ENCODE measurements at regions not wholly inside any gene's neighbourhood (a gene's known extent, or its start where the extent isn't known, plus 50 kb on each side); places are given as distances from the start of the nearest gene placed in this dataset.

DNA sequence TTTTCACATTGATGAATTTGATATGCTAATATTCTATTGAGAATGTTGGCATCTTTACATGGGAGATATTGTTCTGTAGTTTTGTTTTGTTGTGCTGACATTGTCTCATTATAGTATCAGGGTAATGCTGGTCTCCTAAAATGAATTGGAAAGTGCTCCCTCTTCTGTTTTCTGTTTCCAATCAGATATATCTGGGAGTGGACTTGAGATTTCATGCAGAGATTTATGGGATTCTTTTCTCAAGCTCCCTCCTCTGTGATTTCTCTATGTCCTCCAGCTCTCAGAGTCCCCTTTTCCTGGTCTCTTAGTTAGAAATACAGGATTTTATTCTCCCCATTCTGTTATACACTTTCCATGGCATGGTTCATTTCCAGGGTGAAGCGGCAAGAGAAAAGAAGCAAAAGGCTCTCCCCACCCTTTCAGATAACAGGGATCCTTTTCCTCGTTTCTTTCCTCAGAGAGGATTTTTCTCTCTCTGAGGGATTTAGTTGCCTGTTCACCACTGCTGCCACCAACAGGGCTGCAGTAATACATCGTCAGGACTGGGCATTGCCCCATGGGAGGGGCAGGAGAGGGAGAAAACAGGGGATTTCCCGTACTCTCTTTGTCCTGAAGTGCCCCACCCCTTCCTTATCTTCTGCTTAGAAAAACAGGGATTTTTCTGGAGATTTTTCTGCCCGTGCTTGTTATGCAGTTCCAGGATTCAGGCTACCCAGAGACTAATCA, 59.3 kb upstream of the STMND1 start:
- peak; percentile 28 for DNase-seq
- ChIA-PET CTCF (no interaction called here), POLR2A (no interaction called here)
- 14% methylated on average over 5 of the region's 5 CpGs for WGBS (ENCODE audit: low lambda C conversion rate)
- Histone ChIP-seq H3K79me2 (ENCODE audit: insufficient read depth) (no peaks in the 10 kb centered on the region), H2AFZ (ENCODE audit: low read depth) (peak overlapping the region; percentile 31; the same call in 1 of the 2 replicates), H3K9me2 (no peaks in the 10 kb centered on the region), H3K9me3 (0 out of 2 replicates have a peak, but pooled peaks cover 7% of the 10 kb centered on the region), H4K20me1 (ENCODE audit: insufficient read depth) (no peaks in the 10 kb centered on the region), H3F3A (replicated peaks; ENCODE audit: insufficient read depth) (peaks cover 6% of the 10 kb centered on the region), H3K4me3 (ENCODE audit: low read depth in 2 of 2, low read length in 1 of 2) (no peak overlapping the region), H3K27ac (ENCODE audit: low read depth in 2 of 2, low read length in 1 of 2) (peak overlapping the region; percentile 30 to 64; a peak in 2 of 4 replicates), H3K36me3 (replicated peaks in 1 of 2; ENCODE audit: control insufficient read depth in 1 of 2, insufficient read depth in 2 of 2, low read length in 1 of 2) (no peaks in the 10 kb centered on the region), H3K4me2 (no peak overlapping the region), H3K27me3 (ENCODE audit: insufficient read depth) (no peaks in the 10 kb centered on the region), H3K4me1 (ENCODE audit: control insufficient read depth in 1 of 2, insufficient read depth in 2 of 2, low read depth in 1 of 2, low read length in 1 of 2) (peaks cover 0 to 17% of the 10 kb centered on the region in 2 experiments; a peak in 3 of 4 replicates), H3K9ac (0 out of 2 replicates have a peak overlapping the region, but pooled peaks have one; percentile 3)
- TF ChIP-seq NFIC (IDR thresholded peaks at IDR 0.05; ENCODE audit: borderline replicate concordance) (no peak), EZH2phosphoT487 (IDR thresholded peaks at IDR 0.05; ENCODE audit: borderline replicate concordance, low read depth) (no peak), TEAD4 (IDR thresholded peaks at IDR 0.05; ENCODE audit: borderline replicate concordance, insufficient read depth) (no peak), FOXM1 (IDR thresholded peaks at IDR 0.05; ENCODE audit: low read depth) (no peak), RCOR1 (IDR thresholded peaks at IDR 0.05; ENCODE audit: low read length) (no peak), RAD21 (IDR thresholded peaks at IDR 0.05; ENCODE audit: low read length) (peak; percentile 26; the same call in 1 of the 2 replicates), JUND (IDR thresholded peaks at IDR 0.05) (no peak), GATA2 (CRISPR knock-in tag; IDR thresholded peaks at IDR 0.05) (no peak), SIN3A (IDR thresholded peaks at IDR 0.05; ENCODE audit: borderline replicate concordance, low read depth, low read length) (no peak), SMC3 (IDR thresholded peaks at IDR 0.05; ENCODE audit: low read depth, low read length) (peak; percentile 22; the same call in 1 of the 2 replicates), MEF2A (IDR thresholded peaks at IDR 0.05; ENCODE audit: borderline replicate concordance, low read depth) (no peak), ELF1 (IDR thresholded peaks at IDR 0.05) (no peak), RXRA (IDR thresholded peaks at IDR 0.05; ENCODE audit: borderline replicate concordance, low read depth) (no peak), TCF12 (IDR thresholded peaks at IDR 0.05) (no peak), FOSL2 (IDR thresholded peaks at IDR 0.05; ENCODE audit: borderline replicate concordance, low read depth) (no peak), POLR2AphosphoS5 (IDR thresholded peaks at IDR 0.05; ENCODE audit: low read depth, low read length) (no peak), GABPA (IDR thresholded peaks at IDR 0.05; ENCODE audit: low read depth) (no peak), YY1 (IDR thresholded peaks at IDR 0.05; ENCODE audit: low read depth) (no peak), RFX5 (IDR thresholded peaks at IDR 0.05; ENCODE audit: low read length) (no peak), CHD2 (IDR thresholded peaks at IDR 0.05; ENCODE audit: low read length, partially characterized antibody) (no peak), MXI1 (IDR thresholded peaks at IDR 0.05; ENCODE audit: low read depth, low read length) (no peak), EP300 (IDR thresholded peaks at IDR 0.05; ENCODE audit: borderline replicate concordance in 1 of 2, low read depth in 1 of 2, low read length in 1 of 2) (no peak), TAF1 (IDR thresholded peaks at IDR 0.05; ENCODE audit: borderline replicate concordance, low read depth, low read length) (no peak)
- TF ChIP-seq, protein P1, sequence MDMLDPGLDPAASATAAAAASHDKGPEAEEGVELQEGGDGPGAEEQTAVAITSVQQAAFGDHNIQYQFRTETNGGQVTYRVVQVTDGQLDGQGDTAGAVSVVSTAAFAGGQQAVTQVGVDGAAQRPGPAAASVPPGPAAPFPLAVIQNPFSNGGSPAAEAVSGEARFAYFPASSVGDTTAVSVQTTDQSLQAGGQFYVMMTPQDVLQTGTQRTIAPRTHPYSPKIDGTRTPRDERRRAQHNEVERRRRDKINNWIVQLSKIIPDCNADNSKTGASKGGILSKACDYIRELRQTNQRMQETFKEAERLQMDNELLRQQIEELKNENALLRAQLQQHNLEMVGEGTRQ (IDR thresholded peaks at IDR 0.05; ENCODE audit: borderline replicate concordance, low read depth, low read length): no peak
- TF ChIP-seq, protein P2, sequence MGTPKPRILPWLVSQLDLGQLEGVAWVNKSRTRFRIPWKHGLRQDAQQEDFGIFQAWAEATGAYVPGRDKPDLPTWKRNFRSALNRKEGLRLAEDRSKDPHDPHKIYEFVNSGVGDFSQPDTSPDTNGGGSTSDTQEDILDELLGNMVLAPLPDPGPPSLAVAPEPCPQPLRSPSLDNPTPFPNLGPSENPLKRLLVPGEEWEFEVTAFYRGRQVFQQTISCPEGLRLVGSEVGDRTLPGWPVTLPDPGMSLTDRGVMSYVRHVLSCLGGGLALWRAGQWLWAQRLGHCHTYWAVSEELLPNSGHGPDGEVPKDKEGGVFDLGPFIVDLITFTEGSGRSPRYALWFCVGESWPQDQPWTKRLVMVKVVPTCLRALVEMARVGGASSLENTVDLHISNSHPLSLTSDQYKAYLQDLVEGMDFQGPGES (IDR thresholded peaks at IDR 0.05; ENCODE audit: low read depth, low read length): no peak
- TF ChIP-seq, protein P3, sequence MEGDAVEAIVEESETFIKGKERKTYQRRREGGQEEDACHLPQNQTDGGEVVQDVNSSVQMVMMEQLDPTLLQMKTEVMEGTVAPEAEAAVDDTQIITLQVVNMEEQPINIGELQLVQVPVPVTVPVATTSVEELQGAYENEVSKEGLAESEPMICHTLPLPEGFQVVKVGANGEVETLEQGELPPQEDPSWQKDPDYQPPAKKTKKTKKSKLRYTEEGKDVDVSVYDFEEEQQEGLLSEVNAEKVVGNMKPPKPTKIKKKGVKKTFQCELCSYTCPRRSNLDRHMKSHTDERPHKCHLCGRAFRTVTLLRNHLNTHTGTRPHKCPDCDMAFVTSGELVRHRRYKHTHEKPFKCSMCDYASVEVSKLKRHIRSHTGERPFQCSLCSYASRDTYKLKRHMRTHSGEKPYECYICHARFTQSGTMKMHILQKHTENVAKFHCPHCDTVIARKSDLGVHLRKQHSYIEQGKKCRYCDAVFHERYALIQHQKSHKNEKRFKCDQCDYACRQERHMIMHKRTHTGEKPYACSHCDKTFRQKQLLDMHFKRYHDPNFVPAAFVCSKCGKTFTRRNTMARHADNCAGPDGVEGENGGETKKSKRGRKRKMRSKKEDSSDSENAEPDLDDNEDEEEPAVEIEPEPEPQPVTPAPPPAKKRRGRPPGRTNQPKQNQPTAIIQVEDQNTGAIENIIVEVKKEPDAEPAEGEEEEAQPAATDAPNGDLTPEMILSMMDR (IDR thresholded peaks at IDR 0.05): peak; percentile 47
- TF ChIP-seq, protein P4, sequence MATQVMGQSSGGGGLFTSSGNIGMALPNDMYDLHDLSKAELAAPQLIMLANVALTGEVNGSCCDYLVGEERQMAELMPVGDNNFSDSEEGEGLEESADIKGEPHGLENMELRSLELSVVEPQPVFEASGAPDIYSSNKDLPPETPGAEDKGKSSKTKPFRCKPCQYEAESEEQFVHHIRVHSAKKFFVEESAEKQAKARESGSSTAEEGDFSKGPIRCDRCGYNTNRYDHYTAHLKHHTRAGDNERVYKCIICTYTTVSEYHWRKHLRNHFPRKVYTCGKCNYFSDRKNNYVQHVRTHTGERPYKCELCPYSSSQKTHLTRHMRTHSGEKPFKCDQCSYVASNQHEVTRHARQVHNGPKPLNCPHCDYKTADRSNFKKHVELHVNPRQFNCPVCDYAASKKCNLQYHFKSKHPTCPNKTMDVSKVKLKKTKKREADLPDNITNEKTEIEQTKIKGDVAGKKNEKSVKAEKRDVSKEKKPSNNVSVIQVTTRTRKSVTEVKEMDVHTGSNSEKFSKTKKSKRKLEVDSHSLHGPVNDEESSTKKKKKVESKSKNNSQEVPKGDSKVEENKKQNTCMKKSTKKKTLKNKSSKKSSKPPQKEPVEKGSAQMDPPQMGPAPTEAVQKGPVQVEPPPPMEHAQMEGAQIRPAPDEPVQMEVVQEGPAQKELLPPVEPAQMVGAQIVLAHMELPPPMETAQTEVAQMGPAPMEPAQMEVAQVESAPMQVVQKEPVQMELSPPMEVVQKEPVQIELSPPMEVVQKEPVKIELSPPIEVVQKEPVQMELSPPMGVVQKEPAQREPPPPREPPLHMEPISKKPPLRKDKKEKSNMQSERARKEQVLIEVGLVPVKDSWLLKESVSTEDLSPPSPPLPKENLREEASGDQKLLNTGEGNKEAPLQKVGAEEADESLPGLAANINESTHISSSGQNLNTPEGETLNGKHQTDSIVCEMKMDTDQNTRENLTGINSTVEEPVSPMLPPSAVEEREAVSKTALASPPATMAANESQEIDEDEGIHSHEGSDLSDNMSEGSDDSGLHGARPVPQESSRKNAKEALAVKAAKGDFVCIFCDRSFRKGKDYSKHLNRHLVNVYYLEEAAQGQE (IDR thresholded peaks at IDR 0.05; ENCODE audit: low read depth, low read length): no peak
- TF ChIP-seq, protein P5, sequence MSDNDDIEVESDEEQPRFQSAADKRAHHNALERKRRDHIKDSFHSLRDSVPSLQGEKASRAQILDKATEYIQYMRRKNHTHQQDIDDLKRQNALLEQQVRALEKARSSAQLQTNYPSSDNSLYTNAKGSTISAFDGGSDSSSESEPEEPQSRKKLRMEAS (IDR thresholded peaks at IDR 0.05; ENCODE audit: low read depth): 0 out of 2 replicates have a peak, but pooled peaks have one; percentile 12
